ENCODE measurements at regions not wholly inside any gene's neighbourhood (a gene's known extent, or its start where the extent isn't known, plus 50 kb on each side); places are given as distances from the start of the nearest gene placed in this dataset.

DNA sequence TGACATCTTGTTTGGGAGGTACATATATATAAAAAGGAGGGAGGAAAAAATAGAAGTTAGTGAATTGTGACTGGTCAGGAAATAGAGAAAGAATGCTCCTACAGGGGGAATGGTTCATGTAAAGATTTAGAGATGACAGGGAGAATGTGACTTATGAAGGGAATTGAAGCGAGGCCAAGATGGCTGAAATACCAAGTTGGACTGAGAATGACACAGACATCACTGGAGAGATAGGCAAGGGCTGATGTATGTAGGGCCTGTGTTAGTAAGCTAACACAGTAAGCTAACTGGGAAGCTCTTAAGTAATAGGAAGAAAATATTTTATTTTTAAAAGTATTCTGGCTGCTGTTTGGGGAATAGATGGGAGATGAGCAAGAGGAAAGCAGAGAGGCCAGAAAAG, 286.3 kb downstream of the NNT start:
- TF ChIP-seq CTCF (conservative IDR thresholded peaks at IDR 0.05), result no peak
- TF ChIP-seq EZH2 (IDR thresholded peaks at IDR 0.05; ENCODE audit: low read depth), result no peak

Measured in PC-9 (cell line).